DLD1 (cell line): ENCODE measurements at regions not wholly inside any gene's neighbourhood (a gene's known extent, or its start where the extent isn't known, plus 50 kb on each side); places are given as distances from the start of the nearest gene placed in this dataset.

Experiments used
- in situ Hi-C: cut with HindIII; loops from 2 replicates; pipeline ENCODE4 v1.10.0; 2017; ENCODE audit warnings: low sequenced_read_pairs

GRCh38 chr1:115210302-115210711 is 121.0 kb upstream of the TSPAN2 start:
- in situ Hi-C loops, result no loop called here

GRCh38 chr1:115204513-115204912 is 115.2 kb upstream of the TSPAN2 start:
- in situ Hi-C loops, result no loop called here

- in situ Hi-C loops, result no loop called here
Measured at GRCh38 chr1:115203287-115203686, 114.0 kb upstream of the TSPAN2 start.

- in situ Hi-C loops, result no loop called here
Measured at GRCh38 chr1:115201598-115201997, 112.3 kb upstream of the TSPAN2 start.

GRCh38 chr1:115199416-115200132 is 110.3 kb upstream of the TSPAN2 start:
- in situ Hi-C loops, result no loop called here

GRCh38 chr1:115198938-115199337 is 109.6 kb upstream of the TSPAN2 start:
- in situ Hi-C loops, result no loop called here

GRCh38 chr1:115196296-115196695 is 107.0 kb upstream of the TSPAN2 start:
- in situ Hi-C loops, result no loop called here

- in situ Hi-C loops, result no loop called here
Measured at GRCh38 chr1:115194506-115194905, 105.2 kb upstream of the TSPAN2 start.

- in situ Hi-C loops, result no loop called here
Measured at GRCh38 chr1:115193046-115193828, 103.9 kb upstream of the TSPAN2 start.

GRCh38 chr1:115192200-115192767 is 103.0 kb upstream of the TSPAN2 start:
- in situ Hi-C loops, result no loop called here

GRCh38 chr1:115191691-115192090 is 102.4 kb upstream of the TSPAN2 start:
- in situ Hi-C loops, result no loop called here

GRCh38 chr1:115190540-115191170 is 101.4 kb upstream of the TSPAN2 start:
- in situ Hi-C loops, result no loop called here

- in situ Hi-C loops, result no loop called here
Measured at GRCh38 chr1:115189814-115190539, 100.7 kb upstream of the TSPAN2 start.

GRCh38 chr1:115188680-115189395 is 99.5 kb upstream of the TSPAN2 start:
- in situ Hi-C loops, result no loop called here

GRCh38 chr1:115186711-115187265 is 97.5 kb upstream of the TSPAN2 start:
- in situ Hi-C loops, result no loop called here

- in situ Hi-C loops, result no loop called here
Measured at GRCh38 chr1:115185336-115185735, 96.0 kb upstream of the TSPAN2 start.

GRCh38 chr1:115184951-115185331 is 95.6 kb upstream of the TSPAN2 start:
- in situ Hi-C loops, result no loop called here

GRCh38 chr1:115184260-115184950 is 95.1 kb upstream of the TSPAN2 start:
- in situ Hi-C loops, result no loop called here

- in situ Hi-C loops, result no loop called here
Measured at GRCh38 chr1:115183721-115184259, 94.5 kb upstream of the TSPAN2 start.
